ENCODE measurements at regions not wholly inside any gene's neighbourhood (a gene's known extent, or its start where the extent isn't known, plus 50 kb on each side); places are given as distances from the start of the nearest gene placed in this dataset.

GRCh38 chr7:46024263-46024916 lies 103.3 kb upstream of the IGFBP3 start:
- DNase-seq, result no peak

GRCh38 chr7:46022397-46022796 lies 101.3 kb upstream of the IGFBP3 start:
- DNase-seq, result no peak

DNA sequence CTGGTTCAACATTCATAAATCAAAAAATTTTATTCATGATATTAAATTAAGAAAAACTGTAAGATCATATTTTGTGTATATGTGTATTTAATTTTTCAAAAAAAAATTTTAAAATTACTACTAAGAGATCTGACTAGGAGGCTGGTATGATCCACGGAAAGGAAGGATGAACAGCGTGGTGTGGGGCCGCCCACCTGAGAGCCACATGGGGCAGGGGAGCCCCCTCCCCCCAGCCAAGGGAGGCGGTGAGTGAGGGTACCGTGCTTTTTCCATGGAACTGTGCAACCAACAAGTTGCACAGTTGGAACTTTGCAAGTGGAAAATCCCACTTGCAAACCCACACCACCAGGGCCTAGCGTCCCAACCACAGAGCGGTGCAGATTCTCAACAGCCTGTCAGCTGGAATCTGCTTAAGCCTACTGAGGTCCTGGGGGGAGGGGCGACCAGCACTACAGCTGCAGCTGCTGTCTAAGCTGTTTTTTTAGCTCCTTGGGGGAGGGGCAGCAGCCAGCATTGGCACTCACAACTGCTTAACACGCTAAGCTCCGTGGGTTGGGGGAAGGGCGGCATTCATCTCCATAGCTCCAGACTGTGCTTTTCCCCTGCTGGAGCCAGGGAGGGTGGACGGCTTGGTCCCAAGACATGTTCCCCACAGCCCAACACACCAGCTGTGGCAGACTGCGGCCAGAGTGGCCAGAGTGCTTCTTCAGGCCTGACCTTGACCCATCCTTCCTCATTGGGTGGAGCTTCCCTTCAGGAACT lies 94.2 kb upstream of the IGFBP3 start:
- DNase-seq, result peak; percentile 70

GRCh38 chr7:46011501-46011900 lies 90.4 kb upstream of the IGFBP3 start:
- no peak for DNase-seq

- no peak for DNase-seq
These were observed 90.0 kb upstream of the IGFBP3 start for GRCh38 chr7:46011059-46011458.

DNA sequence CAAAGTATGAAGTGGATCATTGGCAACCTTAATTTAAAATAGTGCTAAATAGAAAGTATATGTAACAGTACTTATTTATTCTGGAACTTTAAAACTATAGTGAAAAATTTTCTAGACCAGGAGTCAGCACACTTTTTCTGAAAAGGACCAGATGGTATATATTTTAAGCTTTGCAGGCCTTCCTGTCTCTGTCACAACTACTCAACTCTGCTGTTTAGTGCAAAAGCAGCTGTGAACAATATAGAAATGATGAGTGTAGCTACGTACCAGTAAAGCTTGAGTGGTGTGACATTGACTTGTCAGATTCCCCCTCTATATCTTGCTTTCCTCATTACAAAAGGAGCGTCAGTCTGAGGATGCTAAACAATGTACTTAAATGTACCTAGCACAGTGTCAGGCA lies 88.1 kb upstream of the IGFBP3 start:
- DNase-seq, result no peak

GRCh38 chr7:46007990-46008643 lies 87.0 kb upstream of the IGFBP3 start:
- no peak for DNase-seq

GRCh38 chr7:46007194-46007593 lies 86.1 kb upstream of the IGFBP3 start:
- peak; percentile 35 for DNase-seq

GRCh38 chr7:46006723-46007122 lies 85.7 kb upstream of the IGFBP3 start:
- no peak for DNase-seq

- no peak for DNase-seq
These were observed 85.1 kb upstream of the IGFBP3 start for GRCh38 chr7:46006212-46006611.

- DNase-seq, result no peak
These were observed 83.9 kb upstream of the IGFBP3 start for GRCh38 chr7:46004965-46005364.

- no peak for DNase-seq
These were observed 83.1 kb upstream of the IGFBP3 start for GRCh38 chr7:46003896-46004875.

DNA sequence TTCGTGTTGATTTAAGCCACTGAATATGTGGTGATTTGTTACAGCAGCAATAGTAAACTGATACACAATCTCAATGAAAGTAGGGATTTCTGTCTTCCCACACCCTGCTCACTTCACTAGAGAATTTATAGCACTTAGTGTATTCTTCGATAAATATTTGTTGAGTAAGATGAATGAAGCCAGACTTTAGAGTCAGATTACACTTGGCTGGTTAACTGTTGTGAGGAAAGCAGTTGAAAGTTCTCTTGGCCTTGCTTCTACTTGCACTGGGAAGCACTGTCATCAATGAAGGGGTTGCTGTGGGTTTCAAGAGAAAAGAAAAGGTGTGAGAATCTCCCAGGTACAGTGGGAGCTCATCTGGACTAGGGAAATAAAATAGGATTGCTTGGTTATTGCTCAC lies 82.1 kb upstream of the IGFBP3 start:
- DNase-seq, result no peak

- DNase-seq, result no peak
These were observed 79.4 kb upstream of the IGFBP3 start for GRCh38 chr7:46000513-46000912.

- no peak for DNase-seq
These were observed 78.5 kb upstream of the IGFBP3 start for GRCh38 chr7:45999541-45999940.

- no peak for DNase-seq
These were observed 77.4 kb upstream of the IGFBP3 start for GRCh38 chr7:45998506-45998905.

GRCh38 chr7:45993621-45994020 lies 72.5 kb upstream of the IGFBP3 start:
- DNase-seq, result no peak

GRCh38 chr7:45992826-45993225 lies 71.8 kb upstream of the IGFBP3 start:
- DNase-seq, result no peak

GRCh38 chr7:45990276-45990675 lies 69.2 kb upstream of the IGFBP3 start:
- DNase-seq, result no peak

- no peak for DNase-seq
These were observed 67.5 kb upstream of the IGFBP3 start for GRCh38 chr7:45988405-45989057.

DNA sequence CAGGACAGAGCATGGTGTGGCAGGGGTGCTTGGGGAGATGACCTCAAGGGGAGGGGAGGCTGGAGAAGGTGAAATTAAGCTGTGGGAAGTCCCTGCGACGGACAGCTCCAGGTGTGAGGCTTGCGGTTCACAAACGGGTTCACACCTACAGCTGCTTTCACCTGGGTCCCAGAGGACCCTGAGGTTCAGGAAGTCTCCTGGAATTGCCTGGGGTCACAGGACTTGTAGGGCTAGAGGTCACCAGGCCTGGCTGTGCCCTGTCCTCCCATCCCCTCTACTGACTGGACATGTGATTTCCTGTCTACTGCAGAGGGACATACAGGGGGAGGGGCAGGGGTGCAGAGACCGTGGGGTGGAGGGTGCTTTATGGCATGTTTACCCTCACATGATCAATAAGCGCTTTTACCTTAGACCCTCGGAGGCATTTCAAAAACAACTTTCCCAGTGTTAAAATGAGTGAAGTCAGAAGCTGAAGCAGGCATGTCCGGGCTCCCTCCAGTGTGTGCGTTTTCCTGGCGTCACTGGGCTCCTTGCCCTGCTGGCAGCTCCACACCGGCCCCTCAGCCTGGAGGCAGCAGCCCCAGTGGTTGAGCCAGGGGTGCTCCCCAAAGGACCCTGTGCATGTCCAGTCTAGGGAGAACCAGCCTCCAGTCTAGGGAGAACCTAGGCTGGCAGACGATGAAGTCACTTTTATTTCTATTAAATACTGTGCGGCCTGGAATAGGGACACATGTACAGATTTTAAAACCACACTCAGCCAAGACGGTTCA lies 66.6 kb upstream of the IGFBP3 start:
- DNase-seq, result no peak
